WTC11 (cell line): ENCODE measurements at regions not wholly inside any gene's neighbourhood (a gene's known extent, or its start where the extent isn't known, plus 50 kb on each side); places are given as distances from the start of the nearest gene placed in this dataset.

Source experiments
- ATAC-seq: fragments of 200-7000 bp; cut with Tn5 transposase; 2 replicates; pipeline ENCODE4 v1.10.0; 2021; ENCODE audit warnings: mild to moderate bottlenecking, moderate library complexity
- CTCF ChIA-PET: fragments of 300-600 bp; sonication (Branson Sonifier 250); formaldehyde crosslinking; loops from one replicate; lab custom pipeline; 2021; ENCODE audit warnings: antibody characterized with exemption; lab: Charles Lee
- POLR2A ChIA-PET: fragments of 350-600 bp; sonication (Branson Sonifier 250); formaldehyde crosslinking; loops from one replicate; lab custom pipeline; 2021; ENCODE audit warnings: antibody characterized with exemption; lab: Charles Lee
- DNase-seq: peaks from one replicate; pipeline ENCODE4 v3.0.0; 2021; ENCODE audit warnings: low spot score
- H3K27ac Mint-ChIP-seq: 2 replicates; pipeline ENCODE4 v1.8.0; 2021; ENCODE audit warnings: mixed read lengths
- H3K27me3 Mint-ChIP-seq: 2 replicates; pipeline ENCODE4 v1.8.0; 2021; ENCODE audit warnings: low read depth, mild to moderate bottlenecking, moderate library complexity, mixed read lengths
- H3K36me3 Mint-ChIP-seq: 2 replicates; pipeline ENCODE4 v1.8.0; 2021; ENCODE audit warnings: mixed read lengths
- H3K4me1 Mint-ChIP-seq: 2 replicates; pipeline ENCODE4 v1.8.0; 2022; ENCODE audit warnings: mixed read lengths
- H3K4me3 Mint-ChIP-seq: 2 replicates; pipeline ENCODE4 v1.8.0; 2021; ENCODE audit warnings: mild to moderate bottlenecking, moderate library complexity, mixed read lengths
- H3K9me3 Mint-ChIP-seq: 2 replicates; pipeline ENCODE4 v1.8.0; 2021; ENCODE audit warnings: mixed read lengths
- ATF1 ChIP-seq: sonication (generic); formaldehyde crosslinking; IDR thresholded peaks from 2 replicates; pipeline ENCODE4 v1.8.1; 2023; ENCODE audit warnings: mild to moderate bottlenecking, moderate library complexity, missing genetic modification reagents
- CREB1 ChIP-seq: sonication (generic); formaldehyde crosslinking; IDR thresholded peaks from 2 replicates; pipeline ENCODE4 v1.8.0; 2023; ENCODE audit warnings: mild to moderate bottlenecking, missing genetic modification reagents
- HMGXB4 ChIP-seq: sonication (generic); formaldehyde crosslinking; IDR thresholded peaks from 2 replicates; pipeline ENCODE4 v1.8.1; 2023; ENCODE audit warnings: mild to moderate bottlenecking, moderate library complexity, missing genetic modification reagents
- JAZF1 ChIP-seq: fragments of 250-450 bp; sonication (Bioruptor Pico); IDR thresholded peaks from 2 replicates; pipeline ENCODE4 v1.9.0; 2021; ENCODE audit warnings: moderate library complexity, mild to moderate bottlenecking, inconsistent platforms
- MYBL2 ChIP-seq: sonication (generic); formaldehyde crosslinking; IDR thresholded peaks from 2 replicates; pipeline ENCODE4 v1.8.1; 2023; ENCODE audit warnings: mild to moderate bottlenecking, moderate library complexity, missing genetic modification reagents
- NR2C2 ChIP-seq: sonication (generic); formaldehyde crosslinking; IDR thresholded peaks from 2 replicates; pipeline ENCODE4 v1.8.0; 2022; ENCODE audit warnings: mild to moderate bottlenecking, missing genetic modification reagents
- RELA ChIP-seq: sonication (generic); formaldehyde crosslinking; IDR thresholded peaks from 2 replicates; pipeline ENCODE4 v1.8.1; 2022; ENCODE audit warnings: missing genetic modification reagents, mild to moderate bottlenecking, borderline replicate concordance
- SMAD3 ChIP-seq: sonication (generic); formaldehyde crosslinking; IDR thresholded peaks from 2 replicates; pipeline ENCODE4 v1.8.0; 2022; ENCODE audit warnings: missing genetic modification reagents, mild to moderate bottlenecking, borderline replicate concordance
- TCF7 ChIP-seq: sonication (generic); formaldehyde crosslinking; IDR thresholded peaks from 2 replicates; pipeline ENCODE4 v1.8.0; 2022; ENCODE audit warnings: mild to moderate bottlenecking, low read depth, missing genetic modification reagents, moderate library complexity
- TP53 ChIP-seq: sonication (generic); formaldehyde crosslinking; IDR thresholded peaks from 2 replicates; pipeline ENCODE4 v1.8.1; 2023; ENCODE audit warnings: mild to moderate bottlenecking, missing genetic modification reagents
- ZBTB21 ChIP-seq: sonication (generic); formaldehyde crosslinking; IDR thresholded peaks from 2 replicates; pipeline ENCODE4 v1.8.1; 2023; ENCODE audit warnings: mild to moderate bottlenecking, missing genetic modification reagents, borderline replicate concordance
- ZNF138 ChIP-seq: sonication (generic); formaldehyde crosslinking; conservative IDR thresholded peaks from 2 replicates; pipeline ENCODE4 v1.8.1; 2022; ENCODE audit warnings: mild to moderate bottlenecking, moderate library complexity, missing genetic modification reagents
- ZNF232 ChIP-seq: sonication (generic); formaldehyde crosslinking; IDR thresholded peaks from 2 replicates; pipeline ENCODE4 v1.8.0; 2022; ENCODE audit warnings: mild to moderate bottlenecking, missing genetic modification reagents
- ZNF263 ChIP-seq: sonication (generic); formaldehyde crosslinking; IDR thresholded peaks from 2 replicates; pipeline ENCODE4 v1.8.1; 2022; ENCODE audit warnings: low read depth, mild to moderate bottlenecking, moderate library complexity, missing genetic modification reagents
- ZNF317 ChIP-seq: sonication (generic); formaldehyde crosslinking; IDR thresholded peaks from 2 replicates; pipeline ENCODE4 v1.8.1; 2023; ENCODE audit warnings: low read depth, mild to moderate bottlenecking, moderate library complexity, missing genetic modification reagents, borderline replicate concordance
- ZNF416 ChIP-seq: fragments of 250-450 bp; sonication (Bioruptor Pico); IDR thresholded peaks from 2 replicates; pipeline ENCODE4 v1.9.0; 2021; ENCODE audit warnings: mild to moderate bottlenecking, inconsistent platforms
- ZSCAN18 ChIP-seq: fragments of 250-450 bp; sonication (Bioruptor Pico); IDR thresholded peaks from 2 replicates; pipeline ENCODE4 v2.1.2; 2022; ENCODE audit warnings: mild to moderate bottlenecking, moderate library complexity
- TF ChIP-seq, protein P1 (sequence below): sonication (generic); formaldehyde crosslinking; IDR thresholded peaks from 2 replicates; pipeline ENCODE4 v1.8.1; 2023; ENCODE audit warnings: mild to moderate bottlenecking, missing genetic modification reagents
- TF ChIP-seq, protein P2 (sequence below): sonication (generic); formaldehyde crosslinking; IDR thresholded peaks from 2 replicates; pipeline ENCODE4 v1.8.1; 2023; ENCODE audit warnings: mild to moderate bottlenecking, missing genetic modification reagents
- TF ChIP-seq, protein P3 (sequence below): sonication (generic); formaldehyde crosslinking; IDR thresholded peaks from 2 replicates; pipeline ENCODE4 v1.8.0; 2023; ENCODE audit warnings: missing genetic modification reagents
- TF ChIP-seq, protein P4 (sequence below): fragments of 250-450 bp; sonication (Bioruptor Pico); IDR thresholded peaks from 2 replicates; pipeline ENCODE4 v1.9.0; 2021; ENCODE audit warnings: mild to moderate bottlenecking
- TF ChIP-seq, protein P5 (sequence below): fragments of 200-600 bp; IDR thresholded peaks from 2 replicates; pipeline ENCODE4 v1.8.0; 2022; ENCODE audit warnings: antibody characterized with exemption

GRCh38 chr1:198437332-198437731 lies 103.1 kb downstream of the ATP6V1G3 start:
- POLR2A ChIA-PET: no interaction called here
- DNase-seq: no peak

GRCh38 chr1:198436276-198436675 lies 104.2 kb downstream of the ATP6V1G3 start:
- no peak for TF ChIP-seq ZNF317 (CRISPR knock-in tag)
- no peak for TF ChIP-seq TCF7 (CRISPR knock-in tag)
- no peak for TF ChIP-seq ATF1 (CRISPR knock-in tag)
- TF ChIP-seq, protein P1, sequence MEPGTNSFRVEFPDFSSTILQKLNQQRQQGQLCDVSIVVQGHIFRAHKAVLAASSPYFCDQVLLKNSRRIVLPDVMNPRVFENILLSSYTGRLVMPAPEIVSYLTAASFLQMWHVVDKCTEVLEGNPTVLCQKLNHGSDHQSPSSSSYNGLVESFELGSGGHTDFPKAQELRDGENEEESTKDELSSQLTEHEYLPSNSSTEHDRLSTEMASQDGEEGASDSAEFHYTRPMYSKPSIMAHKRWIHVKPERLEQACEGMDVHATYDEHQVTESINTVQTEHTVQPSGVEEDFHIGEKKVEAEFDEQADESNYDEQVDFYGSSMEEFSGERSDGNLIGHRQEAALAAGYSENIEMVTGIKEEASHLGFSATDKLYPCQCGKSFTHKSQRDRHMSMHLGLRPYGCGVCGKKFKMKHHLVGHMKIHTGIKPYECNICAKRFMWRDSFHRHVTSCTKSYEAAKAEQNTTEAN (CRISPR knock-in tag): no peak
- no peak for TF ChIP-seq JAZF1 (CRISPR knock-in tag)
- TF ChIP-seq ZNF263 (CRISPR knock-in tag): no peak
- TF ChIP-seq CREB1: no peak
- TF ChIP-seq ZNF232 (CRISPR knock-in tag): no peak
- TF ChIP-seq, protein P2, sequence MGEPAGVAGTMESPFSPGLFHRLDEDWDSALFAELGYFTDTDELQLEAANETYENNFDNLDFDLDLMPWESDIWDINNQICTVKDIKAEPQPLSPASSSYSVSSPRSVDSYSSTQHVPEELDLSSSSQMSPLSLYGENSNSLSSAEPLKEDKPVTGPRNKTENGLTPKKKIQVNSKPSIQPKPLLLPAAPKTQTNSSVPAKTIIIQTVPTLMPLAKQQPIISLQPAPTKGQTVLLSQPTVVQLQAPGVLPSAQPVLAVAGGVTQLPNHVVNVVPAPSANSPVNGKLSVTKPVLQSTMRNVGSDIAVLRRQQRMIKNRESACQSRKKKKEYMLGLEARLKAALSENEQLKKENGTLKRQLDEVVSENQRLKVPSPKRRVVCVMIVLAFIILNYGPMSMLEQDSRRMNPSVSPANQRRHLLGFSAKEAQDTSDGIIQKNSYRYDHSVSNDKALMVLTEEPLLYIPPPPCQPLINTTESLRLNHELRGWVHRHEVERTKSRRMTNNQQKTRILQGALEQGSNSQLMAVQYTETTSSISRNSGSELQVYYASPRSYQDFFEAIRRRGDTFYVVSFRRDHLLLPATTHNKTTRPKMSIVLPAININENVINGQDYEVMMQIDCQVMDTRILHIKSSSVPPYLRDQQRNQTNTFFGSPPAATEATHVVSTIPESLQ (CRISPR knock-in tag): no peak

More at GRCh38 chr1:198437332-198437731, 103.1 kb downstream of the ATP6V1G3 start:
- Mint-ChIP-seq H3K4me1 (peaks cover 5% of the 10 kb centered on the region), H3K27ac (no peak overlapping the region), H3K36me3 (no peaks in the 10 kb centered on the region), H3K9me3 (peaks cover 11% of the 10 kb centered on the region; the same call in 1 of the 2 replicates), H3K27me3 (no peaks in the 10 kb centered on the region), H3K4me3 (no peak overlapping the region)
- CTCF ChIA-PET: no interaction called here
- TF ChIP-seq TP53 (no peak), CREB1 (no peak), MYBL2 (CRISPR knock-in tag) (no peak), ZSCAN18 (no peak), JAZF1 (CRISPR knock-in tag) (no peak), ZNF416 (CRISPR knock-in tag) (no peak), ZBTB21 (CRISPR knock-in tag) (no peak)
- no peak for ATAC-seq

GRCh38 chr1:198435056-198435455 lies 105.4 kb downstream of the ATP6V1G3 start:
- ATAC-seq: no peak
- no peak for DNase-seq
- H3K4me3 Mint-ChIP-seq: no peak overlapping the region
- peak overlapping the region; percentile 26; the same call in 1 of the 2 replicates for H3K27ac Mint-ChIP-seq
- ChIA-PET POLR2A (no interaction called here), CTCF (interaction anchor here (1.2 kb wide), 1 partner anchor 267 kb away, joined by 4 read pairs; no protein-coding TSS in a partner anchor)
- peaks cover 27% of the 10 kb centered on the region for H3K9me3 Mint-ChIP-seq
- H3K27me3 Mint-ChIP-seq: no peaks in the 10 kb centered on the region
- H3K36me3 Mint-ChIP-seq: peaks cover 5% of the 10 kb centered on the region
- peaks cover 5% of the 10 kb centered on the region for H3K4me1 Mint-ChIP-seq
- TF ChIP-seq, protein P3, sequence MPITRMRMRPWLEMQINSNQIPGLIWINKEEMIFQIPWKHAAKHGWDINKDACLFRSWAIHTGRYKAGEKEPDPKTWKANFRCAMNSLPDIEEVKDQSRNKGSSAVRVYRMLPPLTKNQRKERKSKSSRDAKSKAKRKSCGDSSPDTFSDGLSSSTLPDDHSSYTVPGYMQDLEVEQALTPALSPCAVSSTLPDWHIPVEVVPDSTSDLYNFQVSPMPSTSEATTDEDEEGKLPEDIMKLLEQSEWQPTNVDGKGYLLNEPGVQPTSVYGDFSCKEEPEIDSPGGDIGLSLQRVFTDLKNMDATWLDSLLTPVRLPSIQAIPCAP (CRISPR knock-in tag): no peak
- TF ChIP-seq, protein P2 (CRISPR knock-in tag): no peak
- TF ChIP-seq, protein P4, sequence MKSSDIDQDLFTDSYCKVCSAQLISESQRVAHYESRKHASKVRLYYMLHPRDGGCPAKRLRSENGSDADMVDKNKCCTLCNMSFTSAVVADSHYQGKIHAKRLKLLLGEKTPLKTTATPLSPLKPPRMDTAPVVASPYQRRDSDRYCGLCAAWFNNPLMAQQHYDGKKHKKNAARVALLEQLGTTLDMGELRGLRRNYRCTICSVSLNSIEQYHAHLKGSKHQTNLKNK (CRISPR knock-in tag): no peak
- TF ChIP-seq NR2C2 (no peak), SMAD3 (no peak), ZNF138 (CRISPR knock-in tag) (no peak), RELA (CRISPR knock-in tag) (no peak), HMGXB4 (no peak)
- TF ChIP-seq, protein P5, sequence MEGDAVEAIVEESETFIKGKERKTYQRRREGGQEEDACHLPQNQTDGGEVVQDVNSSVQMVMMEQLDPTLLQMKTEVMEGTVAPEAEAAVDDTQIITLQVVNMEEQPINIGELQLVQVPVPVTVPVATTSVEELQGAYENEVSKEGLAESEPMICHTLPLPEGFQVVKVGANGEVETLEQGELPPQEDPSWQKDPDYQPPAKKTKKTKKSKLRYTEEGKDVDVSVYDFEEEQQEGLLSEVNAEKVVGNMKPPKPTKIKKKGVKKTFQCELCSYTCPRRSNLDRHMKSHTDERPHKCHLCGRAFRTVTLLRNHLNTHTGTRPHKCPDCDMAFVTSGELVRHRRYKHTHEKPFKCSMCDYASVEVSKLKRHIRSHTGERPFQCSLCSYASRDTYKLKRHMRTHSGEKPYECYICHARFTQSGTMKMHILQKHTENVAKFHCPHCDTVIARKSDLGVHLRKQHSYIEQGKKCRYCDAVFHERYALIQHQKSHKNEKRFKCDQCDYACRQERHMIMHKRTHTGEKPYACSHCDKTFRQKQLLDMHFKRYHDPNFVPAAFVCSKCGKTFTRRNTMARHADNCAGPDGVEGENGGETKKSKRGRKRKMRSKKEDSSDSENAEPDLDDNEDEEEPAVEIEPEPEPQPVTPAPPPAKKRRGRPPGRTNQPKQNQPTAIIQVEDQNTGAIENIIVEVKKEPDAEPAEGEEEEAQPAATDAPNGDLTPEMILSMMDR: no peak

More at GRCh38 chr1:198436276-198436675, 104.2 kb downstream of the ATP6V1G3 start:
- ChIA-PET CTCF (no interaction called here), POLR2A (no interaction called here)
- Mint-ChIP-seq H3K27me3 (no peaks in the 10 kb centered on the region), H3K4me1 (peaks cover 5% of the 10 kb centered on the region), H3K9me3 (peaks cover 20% of the 10 kb centered on the region), H3K36me3 (peaks cover 5% of the 10 kb centered on the region), H3K27ac (no peak overlapping the region), H3K4me3 (no peak overlapping the region)
- ATAC-seq (no peak), DNase-seq (no peak)
